ENCODE measurements at regions not wholly inside any gene's neighbourhood (a gene's known extent, or its start where the extent isn't known, plus 50 kb on each side); places are given as distances from the start of the nearest gene placed in this dataset.

- Histone ChIP-seq H4K20me1 (replicated peaks; ENCODE audit: control insufficient read depth, extremely low read depth, insufficient read depth, low read length) (no peaks in the 10 kb centered on the region), H3K27ac (ENCODE audit: insufficient read depth, low read depth, low read length) (no peak overlapping the region), H3K9me1 (replicated peaks; ENCODE audit: control insufficient read depth, extremely low read depth, insufficient read depth, low read length) (no peaks in the 10 kb centered on the region), H3K9ac (replicated peaks; ENCODE audit: extremely low read depth, insufficient read depth, low read length) (no peak overlapping the region), H3K79me2 (ENCODE audit: control insufficient read depth, insufficient read depth, low read length) (no peaks in the 10 kb centered on the region), H3K4me2 (ENCODE audit: insufficient read depth, low read length) (no peak overlapping the region), H3K4me3 (replicated peaks in 1 of 3; ENCODE audit: insufficient read depth in 1 of 3, low read depth in 1 of 3, low read length in 3 of 3) (no peak overlapping the region), H3K27me3 (ENCODE audit: control insufficient read depth in 2 of 2, insufficient read depth in 2 of 2, low read length in 2 of 2) (no peaks in the 10 kb centered on the region), H3K36me3 (ENCODE audit: control insufficient read depth in 2 of 2, extremely low read depth in 1 of 2, insufficient read depth in 2 of 2, low read length in 2 of 2) (no peaks in the 10 kb centered on the region), H3K4me1 (ENCODE audit: control insufficient read depth, extremely low read depth, insufficient read depth, low read length) (no peaks in the 10 kb centered on the region), H2AFZ (ENCODE audit: low read depth, low read length) (no peak overlapping the region), H3K9me3 (replicated peaks; ENCODE audit: control insufficient read depth, insufficient read depth, low read length) (no peaks in the 10 kb centered on the region)
- BruUV-seq (replicated peaks): no TSS peak
- ChIA-PET POLR2A (no interaction called here), CTCF (no interaction called here)
- intact Hi-C loops (cut with micrococcal nuclease): no loop called here
- DNase-seq (ENCODE audit: low read depth, low spot score): no peak
- FAIRE-seq: no peak
- dilution Hi-C loops (cut with MboI; ENCODE audit: extremely low pct_ligation_motif_present, low sequenced_read_pairs): no loop called here
- TF ChIP-seq EZH2 (IDR thresholded peaks at IDR 0.05; ENCODE audit: borderline replicate concordance, low read depth, low read length, severe bottlenecking) (no peak), POLR2A (IDR thresholded peaks at IDR 0.05; ENCODE audit: low read depth, low read length) (no peak), FOS (IDR thresholded peaks at IDR 0.05; ENCODE audit: borderline replicate concordance, insufficient read depth, low read length) (no peak), MAX (IDR thresholded peaks at IDR 0.05; ENCODE audit: insufficient read depth, insufficient read length) (no peak), POLR2AphosphoS5 (IDR thresholded peaks at IDR 0.05; ENCODE audit: insufficient read depth, low read depth, low read length) (no peak), MYC (IDR thresholded peaks at IDR 0.05; ENCODE audit: low read depth, low read length) (no peak), CTCF (IDR thresholded peaks at IDR 0.05; ENCODE audit: extremely low read depth in 1 of 2, insufficient read depth in 1 of 2, low read depth in 1 of 2, low read length in 2 of 2) (no peak), JUN (IDR thresholded peaks at IDR 0.05; ENCODE audit: borderline replicate concordance, insufficient read depth, insufficient read length, low read depth) (no peak), GATA2 (IDR thresholded peaks at IDR 0.05; ENCODE audit: insufficient read depth, insufficient read length, low read depth, low read length) (no peak)
Observed at GRCh38 chr12:11569716-11570115, 79.8 kb upstream of the ETV6 start.

Measured in endothelial cell of umbilical vein (primary cell).